Neural progenitor cell (in vitro differentiated cells): ENCODE measurements at regions not wholly inside any gene's neighbourhood (a gene's known extent, or its start where the extent isn't known, plus 50 kb on each side); places are given as distances from the start of the nearest gene placed in this dataset.
"Not testable (repeated sequence)": the region's sequence is repeated elsewhere in the genome, so short reads cannot be mapped to it uniquely, and the experiment has no call there.

Source experiments
- CTCF ChIP-seq: fragments of 200-600 bp; sonication (generic); IDR thresholded peaks from 2 replicates; pipeline ENCODE4 v1.5.1; 2017; ENCODE audit warnings: antibody characterized with exemption, mild to moderate bottlenecking
- EZH2phosphoT487 ChIP-seq: fragments of 200-600 bp; sonication (generic); IDR thresholded peaks from 2 replicates; pipeline ENCODE4 v1.6.1; 2017; ENCODE audit warnings: antibody characterized with exemption

GRCh38 chr14:105920803-105921755 lies 394.7 kb downstream of the TMEM121 start:
- not testable (repeated sequence) for TF ChIP-seq EZH2phosphoT487, CTCF
